Common myeloid progenitor, CD34-positive (primary cell): ENCODE measurements at regions not wholly inside any gene's neighbourhood (a gene's known extent, or its start where the extent isn't known, plus 50 kb on each side); places are given as distances from the start of the nearest gene placed in this dataset.
"Not testable (repeated sequence)": the region's sequence is repeated elsewhere in the genome, so short reads cannot be mapped to it uniquely, and the experiment has no call there.

ENCODE experiments used
- CTCF ChIA-PET: fragments of 350-600 bp; sonication (Branson Sonifier 250); formaldehyde crosslinking; loops from one replicate; lab custom pipeline; 2021; ENCODE audit warnings: antibody characterized with exemption; lab: Charles Lee
- POLR2A ChIA-PET: fragments of 350-600 bp; sonication (Branson Sonifier 250); formaldehyde crosslinking; loops from one replicate; lab custom pipeline; 2021; ENCODE audit warnings: antibody characterized with exemption; lab: Charles Lee
- DNase-seq, 3 donors: peaks; one replicate each; pipeline versions ENCODE4 v3.0.0 to v3.0.0-alpha.2; 2013
- H3K27ac ChIP-seq, 2 experiments: 1 replicate in 1 of 2; 2 replicates in 1 of 2; pipeline ENCODE4 v1.7.0; 2013; ENCODE audit warnings: inconsistent platforms in 2 of 2, low read length in 2 of 2, mild to moderate bottlenecking in 2 of 2, low read depth in 1 of 2, moderate library complexity in 1 of 2; ENCODE audit not compliant: severe bottlenecking in 2 of 2, insufficient read depth in 1 of 2, poor library complexity in 1 of 2
- H3K27me3 ChIP-seq, 5 experiments: replicated peaks in 2 of 5; 1 replicate in 3 of 5; 2 replicates in 2 of 5; pipeline versions ENCODE4 v1.6.1 to v1.7.0; 2013; ENCODE audit warnings: low read length in 4 of 5, mild to moderate bottlenecking in 2 of 5, moderate library complexity in 2 of 5, inconsistent platforms in 1 of 5; ENCODE audit not compliant: insufficient read depth in 5 of 5, control insufficient read depth in 4 of 5
- H3K36me3 ChIP-seq, 4 experiments: 1 replicate in 2 of 4; 2 replicates in 2 of 4; pipeline versions ENCODE4 v1.6.1 to v1.7.0; 2013; ENCODE audit warnings: low read length in 3 of 4, control low read depth in 1 of 4, mild to moderate bottlenecking in 1 of 4; ENCODE audit not compliant: control insufficient read depth in 4 of 4, insufficient read depth in 4 of 4
- H3K4me1 ChIP-seq, 4 experiments: 1 replicate in 3 of 4; 2 replicates in 1 of 4; pipeline versions ENCODE4 v1.6.1 to v1.7.1; 2013; ENCODE audit warnings: low read length in 3 of 4, mild to moderate bottlenecking in 3 of 4, control low read depth in 1 of 4, inconsistent platforms in 1 of 4, moderate library complexity in 1 of 4; ENCODE audit not compliant: control insufficient read depth in 4 of 4, insufficient read depth in 4 of 4; ENCODE audit errors: control extremely low read depth in 1 of 4
- H3K4me3 ChIP-seq, 7 experiments: 1 replicate in 4 of 7; 2 replicates in 3 of 7; pipeline versions ENCODE4 v1.5.1 to v1.7.0; 2013; ENCODE audit warnings: mild to moderate bottlenecking in 7 of 7, low read length in 6 of 7, moderate library complexity in 6 of 7, inconsistent platforms in 2 of 7, low read depth in 2 of 7, control low read depth in 1 of 7; ENCODE audit not compliant: insufficient read depth in 4 of 7, control insufficient read depth in 1 of 7; ENCODE audit errors: extremely low read depth in 1 of 7
- H3K9me3 ChIP-seq, 5 experiments: 1 replicate in 4 of 5; 2 replicates in 1 of 5; pipeline versions ENCODE4 v1.6.1 to v1.7.1; 2013; ENCODE audit warnings: low read length in 4 of 5, mild to moderate bottlenecking in 2 of 5, inconsistent platforms in 1 of 5, low read depth in 1 of 5, moderate library complexity in 1 of 5; ENCODE audit not compliant: control insufficient read depth in 4 of 5, insufficient read depth in 2 of 5; ENCODE audit errors: control extremely low read depth in 1 of 5
- WGBS: methylation state at CpG from one replicate; pipeline ENCODE4 v1.1.5; 2013; ENCODE audit not compliant: insufficient coverage; 5-methylcytosine and 5-hydroxymethylcytosine counted together

DNA sequence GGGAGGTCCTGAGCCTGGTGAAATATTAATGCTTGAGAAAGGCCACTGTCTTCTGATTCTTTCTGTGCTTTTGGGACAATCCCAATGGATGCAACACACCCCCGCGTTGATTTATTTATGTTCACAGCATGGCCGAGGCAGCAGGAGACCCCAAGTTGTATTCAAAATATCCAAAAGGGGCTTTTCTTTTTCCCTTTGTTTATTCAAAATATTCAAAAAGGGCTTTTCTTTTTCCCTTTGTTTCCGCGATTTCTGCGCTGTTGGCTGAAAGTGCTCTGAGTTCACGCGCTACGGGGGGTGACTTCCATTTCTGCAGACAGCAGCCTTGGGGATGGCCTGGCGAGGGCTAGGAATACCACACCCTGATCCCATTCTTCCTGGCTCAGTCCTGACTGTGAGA is 59.5 kb upstream of the PPP2R3B start:
- CTCF ChIA-PET = no interaction called here
- Histone ChIP-seq H3K27ac (no peak overlapping the region), H3K27me3 (peaks cover 0 to 12% (median 8%) of the 10 kb centered on the region in 5 experiments), H3K4me1 (no peaks in the 10 kb centered on the region), H3K4me3 (no peak overlapping the region), H3K36me3 (no peaks in the 10 kb centered on the region), H3K9me3 (peaks cover 0 to 4% (median 0%) of the 10 kb centered on the region in 5 experiments)
- 34% methylated on average over 9 of the region's 10 CpGs for WGBS
- POLR2A ChIA-PET = no interaction called here
- DNase-seq = no peak

- WGBS = 67% methylated on average over 3 of the region's 5 CpGs
- ChIA-PET POLR2A (no interaction called here), CTCF (no interaction called here)
- no peak overlapping the region for H3K27ac ChIP-seq
- peaks cover 0 to 12% (median 8%) of the 10 kb centered on the region in 5 experiments for H3K27me3 ChIP-seq
- H3K4me1 ChIP-seq = no peaks in the 10 kb centered on the region
- H3K9me3 ChIP-seq = no peaks in the 10 kb centered on the region
- DNase-seq = no peak
- no peaks in the 10 kb centered on the region for H3K36me3 ChIP-seq
- no peak overlapping the region for H3K4me3 ChIP-seq
Observed at GRCh38 chrX:447052-447451, 60.3 kb upstream of the PPP2R3B start.

- H3K4me3 ChIP-seq, CTCF ChIA-PET, POLR2A ChIA-PET, H3K9me3 ChIP-seq, H3K27me3 ChIP-seq, H3K4me1 ChIP-seq, H3K36me3 ChIP-seq, DNase-seq, H3K27ac ChIP-seq: not testable (repeated sequence)
- 67% methylated on average over 9 of the region's 12 CpGs for WGBS
Observed at GRCh38 chrX:451750-452149, 65.0 kb upstream of the PPP2R3B start.

DNA sequence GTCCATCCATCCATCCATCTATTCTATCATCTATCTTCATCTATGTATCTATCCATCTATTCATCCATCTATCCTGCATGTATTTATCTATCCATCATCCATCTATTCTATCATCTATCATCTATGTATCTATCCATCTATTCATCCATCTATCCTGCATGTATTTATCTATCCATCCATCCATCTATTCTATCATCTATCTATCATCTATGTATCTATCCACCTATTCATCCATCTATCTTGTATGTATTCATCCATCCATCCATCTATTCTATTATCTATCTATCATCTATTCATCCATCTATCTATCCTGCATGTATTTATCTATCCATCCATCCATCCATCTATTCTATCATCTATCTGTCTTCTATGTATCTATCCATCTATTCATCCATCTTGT is 65.9 kb upstream of the PPP2R3B start:
- Histone ChIP-seq H3K4me3 (no peak overlapping the region), H3K27me3 (no peaks in the 10 kb centered on the region), H3K4me1 (no peaks in the 10 kb centered on the region), H3K9me3 (peaks cover 0 to 4% (median 0%) of the 10 kb centered on the region in 5 experiments), H3K36me3 (no peaks in the 10 kb centered on the region), H3K27ac (no peak overlapping the region)
- ChIA-PET POLR2A (no interaction called here), CTCF (no interaction called here)
- DNase-seq = no peak

- CTCF ChIA-PET = not testable (repeated sequence)
Observed at GRCh38 chrX:454514-454913, 67.8 kb upstream of the PPP2R3B start.

DNA sequence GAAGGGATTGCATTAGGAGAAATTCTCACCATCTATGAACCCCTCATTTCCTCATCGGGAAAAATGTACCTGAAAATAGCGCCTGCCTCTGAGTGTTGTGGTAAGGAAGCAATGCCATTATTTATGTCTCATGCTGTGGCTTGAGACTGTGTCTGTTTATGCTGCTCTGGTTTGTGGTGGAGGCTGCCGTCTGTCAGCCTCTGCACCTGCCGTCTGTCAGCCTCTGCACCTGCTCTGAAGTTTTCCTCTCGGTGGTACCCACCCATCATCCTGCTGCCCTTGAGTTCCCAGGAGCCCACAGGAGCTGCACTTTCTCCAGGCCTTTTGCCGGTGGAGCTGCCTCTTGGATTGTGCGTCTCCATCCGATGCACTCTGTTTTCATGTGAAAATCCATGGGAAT is 68.5 kb upstream of the PPP2R3B start:
- WGBS = 35% methylated on average over 6 of the region's 8 CpGs
- Histone ChIP-seq H3K36me3 (no peaks in the 10 kb centered on the region), H3K9me3 (peaks cover 0 to 4% (median 0%) of the 10 kb centered on the region in 5 experiments), H3K4me1 (no peaks in the 10 kb centered on the region), H3K4me3 (no peak overlapping the region), H3K27ac (no peak overlapping the region), H3K27me3 (no peaks in the 10 kb centered on the region)
- CTCF ChIA-PET = no interaction called here
- DNase-seq = peak; percentile 14 to 75 (median 60)
- POLR2A ChIA-PET = no interaction called here

More at GRCh38 chrX:454514-454913, 67.8 kb upstream of the PPP2R3B start:
- H3K9me3 ChIP-seq, H3K4me1 ChIP-seq, DNase-seq, POLR2A ChIA-PET, H3K4me3 ChIP-seq, H3K36me3 ChIP-seq, H3K27me3 ChIP-seq, H3K27ac ChIP-seq: not testable (repeated sequence)
- 86% methylated on average over 6 of the region's 7 CpGs for WGBS

- Histone ChIP-seq H3K36me3 (no peaks in the 10 kb centered on the region), H3K4me3 (no peak overlapping the region), H3K9me3 (peaks cover 0 to 4% (median 0%) of the 10 kb centered on the region in 5 experiments), H3K4me1 (no peaks in the 10 kb centered on the region), H3K27ac (no peak overlapping the region), H3K27me3 (no peaks in the 10 kb centered on the region)
- DNase-seq = peak in 1 of 3 donors; percentile 49
- ChIA-PET POLR2A (no interaction called here), CTCF (no interaction called here)
- WGBS = 53% methylated on average over 9 of the region's 9 CpGs
Observed at GRCh38 chrX:455673-456072, 69.0 kb upstream of the PPP2R3B start.
